Activated T-helper 1 cell treated with Interleukin-2 at 50 U/mL for 16 hours (primary cell): ENCODE measurements at regions not wholly inside any gene's neighbourhood (a gene's known extent, or its start where the extent isn't known, plus 50 kb on each side); places are given as distances from the start of the nearest gene placed in this dataset.

ENCODE experiments used
- DNase-seq: peaks from one replicate; pipeline ENCODE4 v3.0.0-alpha.2; 2020; ENCODE audit warnings: low read depth

DNA sequence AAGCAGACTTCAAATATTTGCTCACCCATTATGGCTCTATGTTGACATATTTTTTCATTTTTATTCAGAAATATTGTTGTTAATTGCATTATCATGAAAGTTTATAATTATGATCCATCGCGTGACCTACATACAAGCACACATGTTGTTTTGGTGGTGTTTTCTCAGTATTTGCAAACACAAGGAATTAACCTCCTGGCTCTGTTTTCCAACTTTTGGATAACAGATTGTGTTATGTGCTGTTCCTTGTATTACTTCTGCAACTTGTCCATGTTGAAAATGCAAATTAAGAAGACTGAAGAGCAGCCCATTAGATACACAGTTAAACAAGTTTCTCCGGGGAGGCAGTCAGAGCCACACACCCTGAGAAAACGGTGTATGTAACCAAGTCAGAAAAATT is 201.2 kb downstream of the SEC23A start:
- DNase-seq, result no peak

DNA sequence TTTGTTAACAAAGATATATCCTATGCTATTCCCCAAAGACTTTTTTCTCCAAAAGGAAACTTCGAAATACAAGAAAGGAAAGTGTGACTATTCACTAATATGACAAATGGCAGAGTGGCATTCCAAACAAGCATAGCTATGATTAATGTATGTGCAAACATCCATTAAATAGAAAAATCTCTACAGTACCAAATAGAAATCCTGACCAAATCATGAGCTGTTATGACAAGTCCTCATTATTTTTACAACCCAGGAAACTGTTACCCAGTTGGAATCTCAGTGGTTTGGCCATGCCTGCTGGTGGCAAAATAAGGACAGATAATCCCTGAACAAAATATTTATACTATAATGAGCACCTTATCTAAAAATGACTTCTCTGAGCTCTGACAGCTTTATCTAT is 202.1 kb downstream of the SEC23A start:
- no peak for DNase-seq

DNA sequence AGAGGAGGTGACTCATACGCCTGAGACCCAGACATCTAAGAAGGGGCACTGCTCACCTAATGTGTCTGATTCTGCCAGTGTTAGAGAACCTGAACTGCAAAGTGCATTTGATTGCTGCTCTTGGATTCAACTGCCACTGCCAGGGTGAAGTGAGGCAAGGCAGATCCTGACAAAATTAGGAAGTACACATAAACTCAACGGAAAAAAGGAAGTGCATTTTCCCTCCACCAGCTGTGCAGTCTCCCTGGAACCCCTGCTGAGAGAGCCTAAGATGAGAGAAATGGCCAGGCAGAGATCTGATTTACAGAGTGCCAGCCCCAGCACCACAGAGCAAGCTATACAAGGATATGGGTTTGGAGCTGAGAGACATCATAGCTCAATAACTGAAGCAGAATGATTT is 215.3 kb downstream of the SEC23A start:
- DNase-seq, result no peak

DNA sequence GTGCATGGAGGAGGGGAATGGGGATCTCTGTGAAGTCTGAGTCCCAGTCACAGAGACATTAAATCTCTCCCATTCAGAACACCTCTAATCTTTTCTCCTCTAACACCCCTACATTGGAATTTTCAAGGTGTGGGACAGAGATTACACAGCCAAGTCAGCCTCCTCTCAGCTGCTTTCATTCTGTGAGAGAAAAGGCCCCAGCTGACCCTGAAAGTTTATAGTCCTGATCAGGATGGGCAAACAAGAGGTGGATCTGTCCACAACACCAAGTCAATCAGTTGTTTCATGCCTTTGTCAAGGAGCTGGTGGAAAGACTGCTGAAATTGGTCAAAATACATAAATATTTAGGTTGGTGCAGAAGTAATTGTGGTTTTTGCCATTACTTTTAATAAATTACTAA is 218.9 kb downstream of the SEC23A start:
- no peak for DNase-seq

DNA sequence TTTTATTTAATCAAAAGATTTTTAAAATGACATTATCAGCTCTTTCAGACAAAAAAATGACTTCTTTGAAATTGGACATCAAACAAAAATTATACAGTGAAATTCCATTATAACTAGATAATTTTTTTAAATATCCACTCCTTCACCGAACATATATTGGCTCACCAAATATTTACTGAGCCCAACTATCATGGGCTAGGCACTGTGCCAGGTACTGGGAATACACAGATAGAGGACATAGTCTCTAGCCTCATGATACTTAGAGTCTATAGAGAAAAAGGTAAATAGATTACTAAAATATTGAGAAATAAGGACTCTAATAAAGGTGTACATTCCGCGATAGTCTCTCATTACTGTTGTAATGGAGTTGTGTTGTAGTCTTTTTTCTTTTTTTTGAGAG is 219.9 kb downstream of the SEC23A start:
- no peak for DNase-seq

DNA sequence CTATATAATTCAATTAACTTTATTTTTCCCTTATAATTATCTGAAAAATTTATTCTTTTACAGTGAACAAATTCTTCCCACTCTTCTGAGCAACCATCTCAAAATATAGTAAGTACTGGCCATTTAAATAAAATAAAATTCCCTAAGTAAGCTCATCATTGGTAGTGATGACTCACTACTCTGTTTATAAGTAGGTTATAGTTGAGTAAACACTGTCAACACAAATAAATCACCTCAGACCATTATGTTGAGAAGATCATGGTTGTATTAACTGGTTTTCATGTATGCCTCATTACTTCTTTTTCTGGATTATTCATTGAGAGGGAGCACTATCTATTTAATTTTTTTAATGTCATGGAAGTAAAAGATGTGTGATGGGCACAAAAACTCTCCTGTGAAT is 220.5 kb downstream of the SEC23A start:
- no peak for DNase-seq

DNA sequence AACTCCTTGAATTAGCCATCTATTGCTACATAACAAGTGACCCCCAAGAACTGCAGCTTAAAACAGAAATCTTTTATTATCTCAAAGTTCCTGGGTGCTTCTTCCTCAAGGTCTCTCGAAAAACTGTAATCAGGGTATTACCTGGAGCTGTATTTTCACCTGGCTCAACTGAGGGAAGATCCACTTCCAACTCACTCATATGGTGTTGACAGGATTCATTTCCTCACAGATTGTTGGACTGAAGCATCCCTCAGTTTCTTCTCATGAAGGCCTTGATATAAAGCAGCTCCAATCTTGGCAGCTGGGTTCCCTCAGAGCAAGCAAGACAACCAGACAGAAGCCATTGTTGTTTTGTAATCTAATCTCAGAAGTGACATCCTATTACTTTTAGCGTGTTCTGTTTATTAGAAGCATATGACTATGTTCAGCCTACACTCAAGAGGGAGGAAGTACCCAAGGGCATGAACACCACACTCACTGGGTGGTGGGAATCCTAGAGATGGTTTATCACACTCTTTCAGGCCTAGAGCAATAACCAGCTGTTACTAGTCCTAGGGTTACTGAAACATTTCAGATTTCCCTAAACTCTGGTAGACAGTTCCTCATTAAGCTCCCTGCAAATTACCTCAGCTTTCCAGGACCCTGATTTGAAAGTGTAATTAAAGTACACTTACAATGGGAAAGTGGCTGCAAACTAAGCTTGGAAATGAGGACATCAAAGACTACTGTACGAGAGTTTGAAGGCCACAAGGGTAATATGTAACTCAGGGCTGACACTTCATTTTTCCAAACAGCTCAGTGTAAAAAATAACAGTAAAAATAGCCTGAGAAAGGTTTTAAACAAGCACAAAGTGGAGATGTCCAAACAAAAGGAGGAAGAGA is 222.2 kb downstream of the SEC23A start:
- DNase-seq, result no peak

DNA sequence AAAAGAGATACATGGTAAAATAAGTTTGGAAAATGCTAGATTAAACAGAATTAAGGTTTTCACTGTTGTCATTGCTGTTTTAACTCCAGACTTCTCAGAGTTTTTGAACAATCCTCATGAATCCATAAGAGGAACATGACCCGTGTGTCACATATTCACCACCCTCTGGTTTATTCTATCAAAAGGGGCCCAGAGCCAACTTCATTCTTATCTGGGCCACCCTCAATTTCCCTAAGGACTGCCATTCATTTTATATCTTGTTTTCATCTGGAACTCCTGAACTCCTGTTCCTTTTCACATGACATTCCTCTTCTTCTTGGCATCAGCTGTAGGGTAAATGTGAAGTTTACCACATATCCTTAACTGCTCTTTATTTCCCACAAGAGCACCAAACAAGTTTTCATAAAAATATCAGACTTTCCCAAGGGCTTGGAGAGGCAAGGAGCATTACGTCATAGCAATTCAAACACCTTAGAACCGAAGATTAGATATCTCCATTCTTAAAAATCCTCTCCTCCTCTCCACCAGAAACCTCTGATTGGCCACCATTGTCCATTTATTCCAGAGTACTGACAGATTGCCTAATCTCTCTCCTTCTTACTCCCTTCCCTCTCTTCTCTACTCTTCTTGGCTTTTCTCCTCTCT is 225.2 kb downstream of the SEC23A start:
- DNase-seq, result no peak

DNA sequence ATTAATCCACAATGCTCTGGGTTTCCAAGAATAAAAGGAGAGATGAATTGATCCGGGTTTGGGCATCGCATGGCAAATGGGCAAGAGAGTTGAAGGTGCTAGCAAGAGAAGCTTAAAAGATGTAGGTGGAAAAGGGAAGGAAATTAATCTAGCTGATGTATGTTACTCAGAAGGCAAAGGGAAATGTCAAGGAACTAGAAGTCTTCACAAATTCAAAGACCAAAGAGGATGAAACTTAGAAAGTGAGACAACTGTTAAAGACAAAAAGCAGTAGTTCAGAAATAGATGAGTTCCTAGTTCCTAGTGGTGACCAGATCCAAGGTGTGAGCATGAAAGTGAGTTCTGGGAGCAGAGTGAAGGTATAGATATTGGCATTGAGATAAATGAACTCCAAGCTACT is 228.3 kb downstream of the SEC23A start:
- no peak for DNase-seq

DNA sequence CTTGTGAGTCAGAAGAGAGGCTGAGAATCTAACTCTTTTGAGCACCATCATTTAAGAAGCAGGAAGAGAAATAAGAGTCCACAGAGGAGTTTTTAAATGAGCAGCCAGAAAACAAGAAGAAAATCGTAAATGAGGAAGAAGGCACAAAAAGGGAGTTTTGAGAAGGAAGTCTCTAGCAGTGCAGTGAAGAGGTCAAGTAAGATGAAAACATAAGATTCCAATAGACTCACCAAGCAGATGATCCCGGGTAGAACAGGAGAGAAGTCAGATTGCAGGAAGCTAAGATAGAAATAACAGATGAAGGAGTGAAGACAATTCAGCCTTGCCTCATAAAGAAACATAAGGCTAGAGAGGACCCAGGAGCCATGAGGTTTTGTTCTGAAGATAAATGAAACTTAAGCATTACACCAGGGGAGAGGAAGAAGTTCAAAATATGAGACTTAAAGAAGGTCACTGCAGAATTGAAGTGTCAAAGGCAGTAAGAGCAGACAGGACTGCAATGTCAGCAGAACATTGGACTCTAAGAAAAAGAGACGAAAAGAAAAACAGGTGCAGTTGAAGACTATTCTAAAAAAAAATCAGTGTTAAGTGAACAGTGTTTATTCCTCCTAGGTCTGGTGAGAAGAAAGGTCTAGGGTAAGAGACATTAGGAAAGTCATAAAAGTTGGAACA is 229.0 kb downstream of the SEC23A start:
- no peak for DNase-seq

DNA sequence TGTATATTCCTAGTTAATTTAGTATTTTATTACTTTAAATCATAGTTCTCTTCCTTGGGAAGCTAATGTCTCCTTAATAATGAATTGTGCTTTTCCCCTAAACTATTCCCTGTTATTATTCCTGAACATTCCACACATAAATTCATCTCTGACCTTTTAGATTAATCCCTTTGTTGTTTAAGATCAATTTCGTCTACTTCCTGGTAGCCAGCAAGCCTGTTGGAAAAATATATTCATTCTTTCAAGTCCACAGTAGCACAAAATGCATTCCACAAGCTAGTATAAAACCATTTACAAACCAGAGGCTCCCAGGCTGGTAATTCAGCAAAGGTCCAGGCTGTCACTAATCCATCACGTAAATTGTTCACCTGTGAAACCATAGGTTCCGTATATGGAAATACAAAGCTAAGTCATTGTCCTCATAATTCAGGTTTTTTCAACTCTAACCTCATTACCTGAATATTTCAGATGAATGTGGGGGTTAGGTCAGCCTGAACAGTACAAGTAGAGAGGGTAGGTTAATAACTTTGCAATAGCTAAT is 232.7 kb downstream of the SEC23A start:
- no peak for DNase-seq

DNA sequence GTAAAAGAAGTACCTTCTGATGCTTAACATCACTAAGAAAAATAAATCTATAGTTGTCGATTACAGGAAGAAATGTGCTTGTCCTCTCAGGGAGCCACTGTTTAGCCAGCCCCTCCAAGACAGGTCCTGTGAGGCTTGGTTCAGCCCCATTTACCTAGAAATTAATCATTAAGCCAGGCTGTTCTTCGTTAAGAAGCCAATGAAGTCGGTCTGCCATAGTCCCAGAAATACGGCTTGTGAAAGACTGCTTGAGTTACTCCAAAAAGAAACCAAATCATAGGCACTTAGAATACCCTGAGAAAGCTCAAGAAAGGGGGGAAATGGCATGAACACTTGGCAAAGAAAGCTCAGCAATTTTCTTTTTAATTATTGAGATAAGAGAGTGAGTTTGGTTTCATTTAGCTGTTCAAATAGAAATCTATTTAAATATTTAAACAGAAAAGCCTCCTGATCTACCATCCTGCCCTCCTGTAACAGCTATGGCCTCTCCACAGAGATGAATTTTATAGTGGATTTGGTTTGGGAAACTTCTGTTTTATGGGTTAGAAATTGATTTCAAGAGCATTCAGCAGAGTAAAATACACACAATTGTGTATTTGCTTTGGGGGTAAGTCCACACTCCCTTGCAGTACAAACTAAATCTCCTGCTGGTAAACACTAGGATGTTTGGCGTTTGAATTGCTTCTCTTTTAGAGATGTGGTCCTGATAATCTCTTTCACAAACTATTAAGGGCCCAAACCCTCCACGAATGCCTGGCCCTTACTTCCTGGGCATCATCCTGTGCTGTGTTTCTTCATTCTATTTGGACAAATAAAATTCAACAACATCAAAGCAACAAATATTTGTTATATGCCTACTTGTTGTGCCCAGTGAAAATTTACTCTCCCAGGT is 234.4 kb downstream of the SEC23A start:
- no peak for DNase-seq

DNA sequence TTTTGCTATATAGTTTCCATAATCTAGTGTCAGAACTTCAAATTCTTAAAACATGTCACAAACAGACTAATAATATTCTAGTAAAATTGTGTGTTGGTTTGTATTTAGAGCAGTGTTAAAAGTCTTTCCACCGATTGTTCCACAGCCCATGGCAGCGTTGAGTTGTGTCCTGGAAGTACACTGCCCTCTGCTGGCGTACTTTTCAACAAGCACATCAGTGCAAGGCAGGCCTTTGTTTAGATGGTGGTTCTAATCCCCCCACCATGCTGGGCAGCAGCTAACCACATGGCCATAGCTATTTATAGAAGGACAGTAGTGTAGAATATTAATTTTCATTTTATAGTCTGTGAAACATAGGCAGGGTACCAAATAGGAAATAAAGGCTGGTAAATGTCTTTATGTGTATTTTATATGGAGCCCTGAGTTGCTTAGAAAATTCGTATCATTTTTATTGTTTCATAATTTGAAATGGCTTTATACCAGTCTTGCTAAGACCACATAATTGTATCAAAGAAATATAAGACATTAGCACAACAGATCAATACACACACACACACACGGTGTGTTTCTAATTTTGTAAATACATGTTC is 235.4 kb downstream of the SEC23A start:
- DNase-seq, result peak; percentile 5

DNA sequence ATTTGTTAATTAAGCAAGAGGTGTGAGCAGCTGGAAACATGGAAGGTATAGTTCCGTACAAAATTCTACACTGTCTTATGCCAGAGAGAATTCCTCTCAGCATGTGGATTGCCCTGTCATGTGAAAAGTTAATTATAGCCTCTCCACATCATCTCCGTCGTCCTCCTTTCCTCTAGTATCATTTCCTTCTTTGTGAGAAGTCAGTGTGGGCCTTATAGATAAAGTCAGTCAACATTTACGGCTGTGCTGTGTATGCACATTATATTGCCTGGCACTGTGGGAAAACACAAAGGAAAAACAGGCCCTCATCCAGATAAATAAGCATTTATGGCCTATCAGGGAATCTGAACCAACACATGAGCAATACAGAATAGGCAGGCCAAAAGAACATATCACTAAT is 236.6 kb downstream of the SEC23A start:
- DNase-seq, result no peak

DNA sequence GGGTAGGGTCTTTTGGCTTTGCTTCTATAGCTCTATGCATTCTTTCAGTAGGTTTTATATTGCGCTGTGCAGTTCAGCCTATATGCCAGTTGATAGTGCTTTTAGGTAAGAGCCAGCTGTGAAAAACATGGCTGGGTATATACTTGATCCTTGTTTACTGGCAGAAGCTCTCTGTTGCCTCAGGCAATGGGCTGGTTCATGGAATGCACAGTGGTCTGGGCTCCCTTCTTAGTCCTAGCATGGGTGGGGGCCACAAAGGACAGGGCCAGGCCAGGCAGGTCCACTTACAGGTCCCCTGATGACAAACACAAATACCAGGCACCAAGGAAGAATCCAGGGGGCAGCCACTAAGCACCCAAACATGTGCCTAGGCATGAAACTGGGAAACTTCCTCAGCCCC is 240.7 kb downstream of the SEC23A start:
- no peak for DNase-seq

DNA sequence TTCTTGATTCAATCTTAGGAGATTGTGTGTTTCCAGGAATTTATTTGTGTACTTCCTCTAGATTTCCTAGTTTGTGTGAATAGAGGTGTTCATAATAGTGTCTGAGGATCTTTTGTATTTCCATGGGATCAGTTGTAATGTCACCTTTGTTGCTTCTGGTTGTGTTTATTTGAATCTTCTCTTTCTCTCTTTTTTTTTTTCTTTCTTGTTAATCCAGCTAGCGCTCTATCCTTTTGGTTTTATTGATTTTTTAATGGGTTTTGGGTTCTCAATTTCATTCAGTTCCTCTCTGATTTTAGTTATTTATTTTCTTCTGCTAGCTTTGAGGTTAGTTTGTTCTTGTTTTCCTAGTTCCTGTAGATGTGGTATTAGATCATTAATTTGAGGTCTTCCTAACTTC is 242.5 kb downstream of the SEC23A start:
- DNase-seq, result no peak

DNA sequence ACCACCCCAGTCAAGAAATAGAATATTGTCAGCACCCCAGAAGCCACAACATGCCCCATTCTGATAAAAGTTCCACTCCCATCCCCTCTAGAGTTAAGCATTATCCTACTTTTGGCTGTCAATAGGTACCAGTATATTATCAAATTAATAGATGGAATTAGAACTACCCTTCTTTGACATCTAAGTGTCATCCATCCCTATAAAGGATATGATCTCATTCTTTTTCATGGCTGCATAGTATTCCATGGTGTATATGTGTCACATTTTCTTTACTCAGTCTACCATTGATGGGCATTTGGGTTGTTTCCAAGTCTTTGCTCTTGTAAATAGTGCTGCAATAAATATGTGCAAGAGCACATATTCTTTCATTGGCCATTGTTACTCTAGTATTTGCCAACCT is 246.2 kb downstream of the SEC23A start:
- no peak for DNase-seq

DNA sequence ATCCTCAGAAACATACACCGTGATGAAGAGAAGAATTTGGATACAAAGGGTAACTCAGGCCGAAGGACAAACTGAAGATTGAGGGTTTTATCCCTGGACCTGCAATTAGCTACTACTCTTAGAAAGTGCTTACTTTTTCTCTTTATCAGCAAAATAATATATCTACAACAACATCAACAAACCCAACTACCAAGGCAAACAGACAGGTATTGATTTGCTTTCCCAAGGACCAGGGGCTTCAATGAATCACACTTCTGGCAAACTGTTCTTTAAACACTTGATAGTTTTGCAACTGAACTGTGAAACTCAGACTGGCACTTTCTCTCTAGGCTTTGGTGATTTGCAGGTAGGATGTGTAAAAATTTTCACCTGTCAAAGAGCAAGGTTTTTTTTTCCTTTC is 247.5 kb downstream of the SEC23A start:
- no peak for DNase-seq

DNA sequence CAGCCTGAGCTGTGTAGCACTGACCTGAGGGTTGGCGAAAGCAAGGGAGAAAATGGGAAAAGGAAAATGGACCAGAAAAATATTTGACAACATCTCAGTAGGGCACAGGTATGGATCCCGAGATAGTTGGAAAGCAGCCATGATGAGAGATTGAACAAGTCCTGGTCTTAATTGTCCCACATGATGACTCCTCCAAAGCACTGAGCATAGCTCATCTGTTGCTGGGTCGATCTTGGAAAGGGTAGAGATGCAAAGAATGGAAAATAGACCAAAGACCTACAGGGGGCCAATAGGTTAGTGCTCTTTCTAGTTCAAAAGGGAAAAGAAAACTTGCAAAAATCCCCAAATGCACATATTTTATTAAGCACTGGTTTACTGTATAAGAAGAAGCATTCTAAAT is 251.9 kb downstream of the SEC23A start:
- DNase-seq, result no peak

DNA sequence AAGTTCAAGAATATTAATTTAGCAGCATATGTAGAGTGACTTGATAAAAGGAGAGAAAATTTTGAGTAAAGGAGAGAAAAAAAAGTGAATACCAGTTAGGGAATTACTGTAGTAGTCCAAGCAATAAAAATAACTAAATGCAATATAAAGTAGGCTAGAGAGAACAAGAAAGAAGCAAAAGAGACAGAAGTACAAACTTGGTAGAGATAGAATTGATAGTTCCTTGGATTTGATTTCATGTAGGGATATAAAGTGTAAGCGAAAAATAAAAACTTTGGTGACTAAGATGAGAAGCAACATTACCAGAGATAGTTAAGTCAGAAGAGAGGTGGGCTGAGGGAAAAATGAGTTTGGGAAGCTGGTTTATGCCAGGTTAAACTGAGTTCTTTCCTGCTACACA is 252.4 kb downstream of the SEC23A start:
- DNase-seq, result no peak

DNA sequence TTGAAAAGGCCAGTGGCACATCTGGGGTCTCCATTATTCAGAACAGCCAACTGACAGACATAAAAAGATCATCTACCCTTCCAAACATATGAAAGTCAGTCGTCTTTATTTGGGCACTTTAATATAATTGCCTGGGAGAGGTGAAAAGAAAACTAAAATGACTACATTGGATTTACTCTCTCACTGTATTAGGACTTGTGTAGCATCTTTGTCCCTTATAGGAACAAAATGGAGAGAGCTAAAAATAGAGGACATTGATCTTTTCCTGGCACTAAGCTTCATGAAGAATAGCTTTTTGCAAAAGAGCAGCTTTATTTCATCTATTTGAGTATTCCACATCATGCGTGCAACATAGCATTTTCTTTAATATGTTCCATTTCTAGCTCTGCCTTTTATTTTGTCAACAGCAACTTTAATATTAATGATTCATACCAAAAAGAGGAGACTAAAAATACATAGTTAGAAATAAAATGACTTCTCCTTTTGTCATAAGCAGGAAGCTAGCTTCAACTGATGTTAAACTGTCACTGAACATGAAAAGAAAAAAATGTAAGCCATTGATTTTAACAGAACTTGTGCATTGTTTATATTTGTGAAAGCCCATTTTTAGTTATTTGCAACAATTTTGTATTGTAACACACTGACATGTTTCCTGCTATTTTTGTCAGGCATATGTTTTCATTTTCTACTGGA is 254.6 kb downstream of the SEC23A start:
- no peak for DNase-seq
